ENCODE measurements at regions not wholly inside any gene's neighbourhood (a gene's known extent, or its start where the extent isn't known, plus 50 kb on each side); places are given as distances from the start of the nearest gene placed in this dataset.

DNA sequence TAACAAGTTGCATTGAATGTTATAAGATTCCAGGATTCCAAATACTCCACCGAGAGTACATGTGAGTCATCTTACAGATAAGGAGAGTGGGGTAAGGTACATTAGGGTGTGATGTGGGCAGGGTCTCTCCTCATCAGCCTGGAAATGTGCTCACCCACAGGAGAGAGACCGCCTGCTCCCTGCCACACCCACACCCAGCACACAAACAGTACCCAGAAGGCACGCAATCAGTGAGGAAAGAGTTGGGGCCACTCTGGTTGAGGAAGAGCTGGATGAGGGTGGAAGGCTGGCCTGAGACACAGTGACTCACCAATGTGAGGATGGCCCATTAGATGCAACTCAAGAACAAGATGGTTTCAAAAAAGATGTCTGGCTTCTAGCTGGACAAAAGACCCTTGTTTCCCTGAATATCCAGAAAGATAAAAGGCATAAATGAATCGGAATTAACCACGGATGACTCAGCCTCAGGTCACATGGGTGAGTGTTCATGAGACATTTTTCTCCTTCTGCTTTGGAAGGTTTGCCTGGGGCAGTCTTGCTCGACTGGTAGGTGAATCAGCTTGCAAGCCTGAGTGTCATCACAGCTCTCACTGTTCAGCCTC, 51.1 kb upstream of the LHFPL2 start:
- Histone ChIP-seq H3K4me2 (ENCODE audit: low read length) (no peak overlapping the region), H3K79me2 (ENCODE audit: control insufficient read depth, insufficient read depth, low read length) (no peaks in the 10 kb centered on the region), H2BK15ac (replicated peaks; ENCODE audit: low read depth) (no peak overlapping the region), H3K56ac (ENCODE audit: low read length) (no peak overlapping the region), H3K36me3 (ENCODE audit: control insufficient read depth, insufficient read depth, low read length) (no peaks in the 10 kb centered on the region), H2BK5ac (ENCODE audit: low read length) (no peak overlapping the region), H3K18ac (ENCODE audit: low read length) (no peak overlapping the region), H2AK5ac (ENCODE audit: low read length) (no peak overlapping the region), H3K79me1 (ENCODE audit: low read length) (no peaks in the 10 kb centered on the region), H4K8ac (ENCODE audit: low read depth, low read length) (no peak overlapping the region), H2BK120ac (ENCODE audit: low read depth, low read length) (no peak overlapping the region), H3K4me1 (ENCODE audit: control insufficient read depth, low read depth, low read length) (no peaks in the 10 kb centered on the region), H3K27me3 (ENCODE audit: insufficient read depth, low read length, poor library complexity) (no peaks in the 10 kb centered on the region), H4K5ac (ENCODE audit: low read length) (no peak overlapping the region), H3K4ac (ENCODE audit: low read depth, low read length) (no peak overlapping the region), H3K4me3 (ENCODE audit: low read length) (no peak overlapping the region), H3K27ac (ENCODE audit: low read depth, low read length) (no peak overlapping the region), H3K23ac (ENCODE audit: low read length) (no peak overlapping the region), H3K9ac (ENCODE audit: low read length) (no peak overlapping the region)
- peak; percentile 50 for DNase-seq
- WGBS (ENCODE audit: extremely low coverage, insufficient coverage, low lambda C conversion rate): no CpG with 5 or more reads among the region's 6 CpGs

DNA sequence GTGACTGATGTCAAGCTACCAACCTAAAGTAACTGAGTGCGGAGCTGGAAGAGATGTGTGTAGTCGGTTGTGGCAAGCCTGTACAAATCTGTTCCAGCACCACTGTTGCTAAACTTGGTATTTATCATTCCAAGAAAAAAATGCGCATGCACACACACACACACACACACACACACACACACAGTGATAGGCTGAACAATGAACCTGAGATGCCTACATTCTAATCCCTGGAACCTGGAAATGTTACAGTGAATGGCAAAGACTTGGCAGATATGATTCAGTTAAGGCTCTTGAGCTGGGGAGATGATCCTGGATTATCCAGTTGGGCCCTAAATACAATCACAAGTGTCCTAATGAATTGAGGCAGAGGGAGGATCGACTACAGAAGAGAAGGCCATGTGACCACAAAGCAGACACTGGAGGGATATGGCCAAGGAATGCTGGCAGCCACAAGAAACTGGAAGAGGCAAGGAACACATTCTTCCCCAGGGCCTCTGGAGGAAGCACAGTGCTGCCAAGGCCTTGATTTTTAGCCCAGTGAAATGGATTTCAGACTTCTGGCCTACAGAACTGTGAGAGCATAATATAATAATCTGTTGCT, 49.7 kb upstream of the LHFPL2 start:
- Histone ChIP-seq H4K8ac (ENCODE audit: low read depth, low read length) (no peak overlapping the region), H2BK5ac (ENCODE audit: low read length) (no peak overlapping the region), H2BK120ac (ENCODE audit: low read depth, low read length) (no peak overlapping the region), H3K4ac (ENCODE audit: low read depth, low read length) (no peak overlapping the region), H3K4me2 (ENCODE audit: low read length) (no peak overlapping the region), H2BK15ac (replicated peaks; ENCODE audit: low read depth) (no peak overlapping the region), H2AK5ac (ENCODE audit: low read length) (no peak overlapping the region), H3K36me3 (ENCODE audit: control insufficient read depth, insufficient read depth, low read length) (no peaks in the 10 kb centered on the region), H4K5ac (ENCODE audit: low read length) (no peak overlapping the region), H3K27me3 (ENCODE audit: insufficient read depth, low read length, poor library complexity) (no peaks in the 10 kb centered on the region), H3K79me2 (ENCODE audit: control insufficient read depth, insufficient read depth, low read length) (no peaks in the 10 kb centered on the region), H3K56ac (ENCODE audit: low read length) (no peak overlapping the region), H3K18ac (ENCODE audit: low read length) (no peak overlapping the region), H3K23ac (ENCODE audit: low read length) (no peak overlapping the region), H3K79me1 (ENCODE audit: low read length) (no peaks in the 10 kb centered on the region), H3K4me3 (ENCODE audit: low read length) (no peak overlapping the region), H3K27ac (ENCODE audit: low read depth, low read length) (no peak overlapping the region), H3K4me1 (ENCODE audit: control insufficient read depth, low read depth, low read length) (no peaks in the 10 kb centered on the region), H3K9ac (ENCODE audit: low read length) (no peak overlapping the region)
- WGBS (ENCODE audit: extremely low coverage, insufficient coverage, low lambda C conversion rate): no CpG with 5 or more reads among the region's 4 CpGs
- no peak for DNase-seq

Data from mesendoderm (in vitro differentiated cells).